Lower lobe of right lung (tissue), 2 donors: ENCODE measurements at regions not wholly inside any gene's neighbourhood (a gene's known extent, or its start where the extent isn't known, plus 50 kb on each side); places are given as distances from the start of the nearest gene placed in this dataset.

Source experiments
- ATAC-seq, 2 donors: fragments of 200-7000 bp; cut with Tn5 transposase; one replicate each; pipeline ENCODE4 v1.9.1; 2020 to 2022; ENCODE audit warnings: mild to moderate bottlenecking in 2 of 2, moderate library complexity in 2 of 2
- DNase-seq: peaks from one replicate; pipeline ENCODE4 v3.0.0-alpha.2; 2020
- H3K27ac ChIP-seq: fragments of 200-600 bp; one replicate; pipeline ENCODE4 v1.8.0; 2022
- H3K27me3 ChIP-seq: fragments of 200-600 bp; one replicate; pipeline ENCODE4 v1.8.0; 2022; ENCODE audit warnings: low read depth
- H3K36me3 ChIP-seq: fragments of 200-600 bp; one replicate; pipeline ENCODE4 v1.8.0; 2022; ENCODE audit warnings: mild to moderate bottlenecking
- H3K4me1 ChIP-seq: fragments of 200-600 bp; one replicate; pipeline ENCODE4 v1.8.0; 2022
- H3K4me3 ChIP-seq: fragments of 200-600 bp; one replicate; pipeline ENCODE4 v1.8.0; 2022; ENCODE audit warnings: mild to moderate bottlenecking
- H3K9me3 ChIP-seq: fragments of 200-600 bp; one replicate; pipeline ENCODE4 v1.8.0; 2022
- intact Hi-C: fragments of 100-400 bp; cut with DNase I; formaldehyde crosslinking; loops from one replicate; pipeline ENCODE4 v1.11.0; 2022
- TF ChIP-seq, protein P1 (sequence below): fragments of 200-600 bp; IDR thresholded peaks from one replicate; pipeline ENCODE4 v1.8.0; 2022; ENCODE audit warnings: antibody characterized with exemption, mild to moderate bottlenecking
- donor health status: DM: no; HTN: yes; CAD: no; lungs with severe emphysema.

DNA sequence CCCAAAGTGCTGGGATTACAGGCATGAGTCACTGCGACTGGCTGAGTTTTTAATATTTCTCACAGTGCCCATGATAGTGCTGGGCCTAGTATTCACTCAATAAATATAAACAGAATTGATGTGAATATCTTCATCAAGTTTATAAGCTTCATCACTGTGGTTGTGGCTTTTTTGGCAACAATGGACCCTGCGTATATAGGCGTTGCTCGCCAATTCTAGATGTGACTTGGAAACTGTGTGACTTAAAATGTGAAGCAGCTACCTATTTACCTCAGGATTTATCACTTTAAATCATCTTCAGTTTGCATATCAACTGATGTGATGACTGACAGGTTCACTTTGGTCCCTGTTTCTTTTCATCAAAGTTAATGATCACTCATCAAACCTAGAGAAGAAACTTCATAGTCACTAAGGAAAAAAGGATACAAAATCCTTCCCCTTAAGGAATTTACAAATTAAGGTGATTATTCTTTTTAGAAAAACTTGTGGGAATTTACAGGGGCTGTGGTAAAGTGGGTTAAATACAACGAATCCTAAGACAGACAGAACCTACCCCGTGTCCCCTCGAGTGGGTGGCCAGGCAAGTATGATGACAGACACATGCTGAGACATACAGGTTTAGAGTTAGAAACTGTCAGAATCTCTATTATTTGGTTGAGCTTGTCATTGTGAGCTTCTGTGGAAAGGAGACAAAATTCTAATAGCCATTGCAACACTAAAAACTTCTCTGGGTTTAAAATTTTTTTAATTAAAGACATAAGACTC is 101.3 kb downstream of the AKAP11 start:
- Histone ChIP-seq H3K36me3 (no peaks in the 10 kb centered on the region), H3K4me1 (no peaks in the 10 kb centered on the region), H3K9me3 (no peaks in the 10 kb centered on the region), H3K27ac (no peak overlapping the region), H3K27me3 (no peaks in the 10 kb centered on the region), H3K4me3 (no peak overlapping the region)
- DNase-seq (no peak), ATAC-seq (no peak)
- intact Hi-C loops: no loop called here
- TF ChIP-seq, protein P1, sequence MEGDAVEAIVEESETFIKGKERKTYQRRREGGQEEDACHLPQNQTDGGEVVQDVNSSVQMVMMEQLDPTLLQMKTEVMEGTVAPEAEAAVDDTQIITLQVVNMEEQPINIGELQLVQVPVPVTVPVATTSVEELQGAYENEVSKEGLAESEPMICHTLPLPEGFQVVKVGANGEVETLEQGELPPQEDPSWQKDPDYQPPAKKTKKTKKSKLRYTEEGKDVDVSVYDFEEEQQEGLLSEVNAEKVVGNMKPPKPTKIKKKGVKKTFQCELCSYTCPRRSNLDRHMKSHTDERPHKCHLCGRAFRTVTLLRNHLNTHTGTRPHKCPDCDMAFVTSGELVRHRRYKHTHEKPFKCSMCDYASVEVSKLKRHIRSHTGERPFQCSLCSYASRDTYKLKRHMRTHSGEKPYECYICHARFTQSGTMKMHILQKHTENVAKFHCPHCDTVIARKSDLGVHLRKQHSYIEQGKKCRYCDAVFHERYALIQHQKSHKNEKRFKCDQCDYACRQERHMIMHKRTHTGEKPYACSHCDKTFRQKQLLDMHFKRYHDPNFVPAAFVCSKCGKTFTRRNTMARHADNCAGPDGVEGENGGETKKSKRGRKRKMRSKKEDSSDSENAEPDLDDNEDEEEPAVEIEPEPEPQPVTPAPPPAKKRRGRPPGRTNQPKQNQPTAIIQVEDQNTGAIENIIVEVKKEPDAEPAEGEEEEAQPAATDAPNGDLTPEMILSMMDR: no peak

DNA sequence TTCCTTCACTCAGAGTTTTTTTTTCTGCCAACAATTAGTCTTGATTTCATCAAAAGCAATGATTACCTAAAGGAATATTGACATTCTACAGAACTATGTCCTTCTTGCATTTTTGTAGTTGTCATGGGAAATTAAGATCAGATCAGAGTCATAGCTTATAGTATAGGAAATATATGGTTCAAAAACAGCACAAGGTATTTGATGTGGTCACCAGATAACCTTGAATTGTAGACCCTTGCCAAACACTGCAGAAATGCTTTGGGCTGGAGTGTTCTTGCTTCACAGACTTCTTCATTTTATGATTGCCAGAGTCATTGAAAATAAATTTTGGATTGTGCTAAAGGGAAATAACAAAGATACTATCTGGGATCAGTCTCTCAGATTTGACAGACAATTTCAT is 103.7 kb downstream of the AKAP11 start:
- intact Hi-C loops: no loop called here
- H3K27ac ChIP-seq: no peak overlapping the region
- H3K36me3 ChIP-seq: no peaks in the 10 kb centered on the region
- no peak overlapping the region for H3K4me3 ChIP-seq
- DNase-seq: no peak
- no peaks in the 10 kb centered on the region for H3K27me3 ChIP-seq
- H3K9me3 ChIP-seq: no peaks in the 10 kb centered on the region
- TF ChIP-seq, protein P1: no peak
- ATAC-seq: no peak
- no peaks in the 10 kb centered on the region for H3K4me1 ChIP-seq

DNA sequence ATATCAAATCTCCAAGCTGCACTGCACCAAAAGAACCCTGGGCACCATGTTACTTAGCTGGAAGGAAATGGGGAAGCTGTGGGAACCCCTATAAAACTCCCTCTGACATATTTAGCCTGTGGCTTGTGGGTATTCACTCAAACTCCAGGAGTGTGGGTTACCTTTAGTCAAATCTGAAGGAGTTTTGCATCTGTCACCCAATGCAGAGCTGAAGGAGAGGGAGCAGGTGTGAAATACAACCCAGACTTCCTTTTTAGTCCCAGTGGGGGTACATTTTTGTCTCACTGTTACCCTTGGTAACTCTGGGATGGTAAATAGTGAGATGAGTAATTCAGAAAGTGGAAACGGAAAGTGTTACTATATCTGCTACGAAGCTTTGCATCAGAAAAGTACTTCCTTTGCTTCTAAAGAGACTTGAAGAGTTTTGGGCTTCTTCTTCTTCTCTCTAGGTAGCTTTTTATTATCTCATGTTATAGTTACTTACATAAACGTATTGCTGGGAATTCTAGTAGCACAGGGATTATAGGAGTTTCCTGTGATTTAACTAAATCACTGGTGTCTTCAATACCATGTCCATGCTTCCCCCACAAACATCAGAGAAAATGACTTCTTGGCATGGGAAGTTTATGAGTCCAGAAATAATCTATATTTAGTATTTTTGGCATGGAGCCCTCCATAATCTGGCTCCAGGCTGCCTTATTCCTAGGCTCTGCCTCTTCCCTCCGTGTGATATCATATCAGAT is 105.9 kb downstream of the AKAP11 start:
- no peaks in the 10 kb centered on the region for H3K9me3 ChIP-seq
- no peaks in the 10 kb centered on the region for H3K27me3 ChIP-seq
- ATAC-seq (peak in 1 of 2 donors; percentile 49), DNase-seq (no peak)
- no peaks in the 10 kb centered on the region for H3K36me3 ChIP-seq
- no peak overlapping the region for H3K27ac ChIP-seq
- no peaks in the 10 kb centered on the region for H3K4me1 ChIP-seq
- no peak overlapping the region for H3K4me3 ChIP-seq
- intact Hi-C loops: no loop called here
- TF ChIP-seq, protein P1: no peak

DNA sequence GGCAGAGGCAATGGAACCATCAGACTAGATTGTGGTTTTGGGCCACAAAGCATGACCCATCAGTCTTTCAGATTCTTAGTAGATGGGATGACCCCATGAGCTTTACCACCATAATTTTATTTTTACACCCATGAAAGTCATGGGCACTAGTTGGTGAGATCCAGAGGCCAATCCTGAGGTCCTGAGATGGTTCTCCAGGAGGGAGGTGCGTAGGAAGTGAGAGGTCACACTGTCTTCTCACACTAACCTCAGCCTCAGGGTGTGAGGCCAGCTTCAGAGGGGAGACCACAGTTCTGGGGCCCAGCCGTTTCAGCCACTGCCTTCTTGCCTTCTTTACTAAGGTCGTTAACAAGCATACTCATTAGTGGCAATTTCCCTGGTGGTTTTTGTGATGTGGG is 106.4 kb downstream of the AKAP11 start:
- Histone ChIP-seq H3K9me3 (no peaks in the 10 kb centered on the region), H3K27me3 (no peaks in the 10 kb centered on the region), H3K36me3 (no peaks in the 10 kb centered on the region), H3K4me3 (no peak overlapping the region), H3K27ac (no peak overlapping the region), H3K4me1 (no peaks in the 10 kb centered on the region)
- TF ChIP-seq, protein P1: no peak
- intact Hi-C loops: no loop called here
- no peak for DNase-seq
- ATAC-seq: no peak

DNA sequence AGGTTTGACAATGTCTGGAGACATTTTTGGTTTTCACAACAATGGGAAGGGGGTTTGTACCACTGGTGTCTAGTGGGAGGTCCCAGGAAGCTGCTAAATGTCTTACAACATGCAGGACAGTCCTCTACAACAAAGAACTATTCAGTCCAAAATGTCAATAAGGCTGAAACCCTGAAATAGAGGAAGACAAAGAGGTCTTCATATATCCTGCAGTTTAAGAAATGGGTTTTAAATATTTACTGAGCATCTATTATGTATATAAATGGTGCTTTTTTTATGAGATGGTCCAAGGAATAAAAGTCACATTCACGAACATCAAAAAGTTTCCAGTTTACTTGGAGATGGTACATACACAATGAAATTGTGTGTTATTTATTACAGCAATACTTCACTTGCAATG is 107.3 kb downstream of the AKAP11 start:
- Histone ChIP-seq H3K9me3 (no peaks in the 10 kb centered on the region), H3K4me1 (no peaks in the 10 kb centered on the region), H3K36me3 (no peaks in the 10 kb centered on the region), H3K27me3 (no peaks in the 10 kb centered on the region), H3K4me3 (no peak overlapping the region), H3K27ac (no peak overlapping the region)
- TF ChIP-seq, protein P1: no peak
- intact Hi-C loops: no loop called here
- ATAC-seq: no peak
- no peak for DNase-seq
